GM19043 (cell line): ENCODE measurements at regions not wholly inside any gene's neighbourhood (a gene's known extent, or its start where the extent isn't known, plus 50 kb on each side); places are given as distances from the start of the nearest gene placed in this dataset.
"Not testable (repeated sequence)": the region's sequence is repeated elsewhere in the genome, so short reads cannot be mapped to it uniquely, and the experiment has no call there.

ENCODE experiments used
- ATAC-seq: cut with Tn5 transposase; IDR thresholded peaks from one replicate; pipeline ENCODE4 v1.9.1; 2021; ENCODE audit warnings: low read depth; ENCODE audit not compliant: unreplicated experiment

DNA sequence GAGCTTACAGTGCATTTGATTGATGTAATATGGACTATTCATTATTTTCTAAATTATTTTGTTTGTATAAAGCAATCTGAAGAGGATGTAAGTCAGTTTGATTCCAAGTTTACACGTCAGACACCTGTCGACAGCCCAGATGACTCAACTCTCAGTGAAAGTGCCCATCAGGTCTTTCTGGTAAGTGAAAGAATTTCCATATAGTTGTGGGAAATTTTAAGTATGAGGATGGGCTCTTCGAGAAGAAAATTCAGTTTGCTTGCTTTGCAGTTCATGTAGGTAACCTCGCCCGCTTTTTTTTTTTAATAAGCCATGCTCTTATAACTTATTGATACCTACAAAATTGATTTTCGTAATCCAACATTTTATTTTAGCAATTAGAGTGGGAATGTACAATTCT is 151.6 kb downstream of the CDRT15L2 start:
- ATAC-seq = not testable (repeated sequence)

DNA sequence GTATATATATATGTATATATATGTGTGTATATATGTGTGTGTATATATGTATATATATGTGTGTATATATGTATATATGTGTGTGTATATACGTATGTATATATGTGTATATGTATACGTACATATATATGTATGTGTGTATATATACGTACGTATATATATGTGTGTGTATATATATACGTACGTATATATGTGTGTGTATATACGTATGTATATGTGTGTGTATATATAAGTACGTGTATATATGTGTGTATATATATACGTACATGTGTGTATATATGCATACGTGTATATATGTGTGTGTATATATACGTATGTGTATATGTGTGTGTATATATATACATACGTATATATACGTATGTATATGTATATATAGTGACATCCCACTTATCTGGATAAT is 154.4 kb downstream of the CDRT15L2 start:
- ATAC-seq = no peak

DNA sequence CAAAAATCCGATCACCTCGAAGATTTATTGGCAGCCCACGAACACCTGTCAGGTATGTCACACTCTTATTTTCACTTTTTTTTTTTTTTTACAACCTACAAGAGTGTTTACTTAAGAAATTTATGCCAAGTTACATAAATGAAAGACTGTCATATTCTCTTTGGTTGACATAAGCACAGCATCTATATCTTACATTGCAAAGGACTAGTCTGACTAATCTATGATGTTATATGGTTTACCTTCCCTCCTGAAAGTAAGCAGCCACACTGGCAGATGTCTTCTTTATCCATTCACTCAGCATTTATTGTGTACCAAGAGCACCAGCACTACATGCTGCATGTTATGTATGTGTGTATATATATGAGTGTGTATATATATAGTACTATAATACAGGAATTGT is 156.3 kb downstream of the CDRT15L2 start:
- no peak for ATAC-seq

DNA sequence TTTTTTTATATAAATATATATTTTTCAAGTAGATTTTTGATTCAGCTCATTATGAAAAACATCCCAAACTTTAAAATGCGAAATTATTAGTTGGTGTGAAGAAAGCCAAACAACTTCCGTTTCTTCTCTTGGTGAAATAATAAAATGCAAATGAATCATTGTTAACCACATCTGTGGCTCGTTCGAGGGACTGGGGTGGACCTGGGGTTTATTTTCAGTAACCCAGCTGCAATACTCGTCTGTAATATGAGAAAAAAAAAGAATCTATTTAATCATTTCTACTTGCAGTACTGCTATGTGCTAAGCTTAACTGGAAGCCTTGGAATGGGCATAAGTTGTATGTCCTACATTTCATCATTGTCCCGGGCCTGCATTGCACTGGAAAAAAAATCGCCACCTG is 158.1 kb downstream of the CDRT15L2 start:
- not testable (repeated sequence) for ATAC-seq

DNA sequence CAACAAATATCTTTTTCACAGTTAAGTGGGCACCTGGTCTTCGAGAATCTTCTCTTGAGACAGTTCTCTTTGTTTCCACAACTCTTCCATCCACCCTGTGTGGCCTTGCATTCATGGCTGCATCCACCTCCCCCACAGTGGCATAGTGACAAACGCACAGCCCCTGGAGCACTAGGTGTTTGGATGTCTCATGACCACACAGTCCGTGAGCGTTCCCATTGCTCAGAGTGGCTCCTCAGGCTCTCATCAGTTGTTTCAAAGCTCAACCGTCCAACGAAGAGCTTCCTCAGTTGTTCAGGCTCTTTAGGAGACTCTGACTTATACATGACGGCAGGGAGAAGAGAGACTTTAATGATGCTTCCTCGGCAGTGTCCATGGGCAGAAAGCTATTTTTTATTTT is 191.6 kb downstream of the CDRT15L2 start:
- no peak for ATAC-seq

DNA sequence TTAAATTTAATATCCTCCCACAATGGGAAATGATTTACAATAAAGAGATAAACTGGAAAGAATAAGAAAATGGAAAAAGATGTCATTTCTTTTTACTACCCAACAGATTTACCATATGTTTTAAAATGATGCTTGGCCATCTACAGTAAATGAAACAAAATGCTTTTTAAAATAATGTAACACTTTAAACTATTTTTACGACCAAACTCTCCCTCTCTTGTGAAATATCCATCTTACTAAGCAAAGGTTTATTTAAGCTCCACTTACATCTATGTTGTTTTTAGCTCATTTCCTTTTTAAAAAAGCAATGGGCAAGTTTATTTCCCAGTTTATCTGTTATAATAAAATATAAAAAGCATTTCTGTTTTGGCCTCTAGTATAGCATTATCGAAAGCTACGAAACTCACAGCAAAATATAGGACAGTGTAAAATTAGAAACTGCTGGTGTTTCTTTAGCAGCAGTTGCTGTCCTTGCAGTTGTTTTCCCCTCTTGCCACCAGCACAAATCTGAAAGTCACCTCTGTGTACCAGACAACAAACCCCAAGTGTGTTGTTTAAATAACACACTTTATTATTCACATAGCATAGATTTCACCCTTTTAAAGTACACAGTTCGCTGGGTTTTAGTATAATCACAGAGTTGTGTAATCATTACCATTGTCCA is 195.1 kb downstream of the CDRT15L2 start:
- ATAC-seq = no peak

DNA sequence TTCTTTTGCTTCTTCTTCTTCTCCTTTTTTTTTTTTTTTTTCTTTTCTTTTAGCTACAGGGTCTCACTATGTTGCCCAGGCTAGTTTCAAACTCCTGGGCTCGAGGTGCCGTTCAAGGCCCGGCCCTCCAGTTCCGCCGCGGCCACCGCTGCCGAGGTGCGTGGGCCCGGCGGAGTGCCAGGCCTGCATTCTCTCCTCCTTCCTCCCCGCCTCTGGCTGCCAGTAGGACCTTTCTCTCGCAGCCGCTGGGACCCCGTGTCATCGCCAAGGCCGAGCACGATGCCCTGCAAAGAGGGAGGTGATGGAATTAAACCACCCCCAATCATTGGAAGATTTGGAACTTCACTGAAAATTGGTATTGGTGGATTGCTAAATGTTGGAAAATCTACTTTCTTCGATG is 195.8 kb downstream of the CDRT15L2 start:
- ATAC-seq = no peak

DNA sequence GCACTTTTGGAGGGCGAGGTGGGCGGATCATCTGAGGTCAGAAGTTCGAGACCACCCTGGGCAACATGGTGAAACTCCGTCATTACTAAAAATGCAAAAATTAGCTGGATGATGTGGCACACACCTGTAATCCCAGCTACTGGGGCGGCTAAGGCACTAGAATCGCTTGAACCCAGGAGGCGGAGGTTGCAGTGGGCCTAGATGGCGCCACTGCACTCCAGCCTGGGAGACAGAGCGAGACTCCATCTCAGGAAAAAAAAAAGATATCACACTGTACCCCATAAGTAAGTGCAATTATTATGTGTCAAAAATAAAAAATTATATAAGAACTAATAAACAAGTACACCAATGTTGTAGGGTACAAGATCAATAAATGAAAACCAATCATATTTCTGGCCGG is 200.0 kb downstream of the CDRT15L2 start:
- no peak for ATAC-seq

DNA sequence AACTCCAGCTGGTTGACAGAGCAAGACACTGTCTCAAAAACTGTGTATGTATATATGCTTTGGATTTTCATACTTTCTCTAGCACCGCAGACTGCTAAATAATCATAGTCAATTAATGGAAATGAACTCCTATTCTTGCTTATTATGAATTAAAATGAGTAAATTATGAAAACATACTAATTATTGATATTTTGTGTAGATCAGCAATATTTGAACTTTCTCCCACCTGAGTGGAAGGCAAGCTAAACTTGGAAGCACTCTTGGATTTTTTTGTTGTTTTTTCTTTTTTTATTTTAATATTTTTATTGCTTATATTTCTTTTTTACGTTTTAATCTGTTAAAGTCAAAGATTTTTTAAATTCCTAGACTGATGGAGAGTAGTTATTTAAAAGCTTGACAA is 201.7 kb downstream of the CDRT15L2 start:
- no peak for ATAC-seq

DNA sequence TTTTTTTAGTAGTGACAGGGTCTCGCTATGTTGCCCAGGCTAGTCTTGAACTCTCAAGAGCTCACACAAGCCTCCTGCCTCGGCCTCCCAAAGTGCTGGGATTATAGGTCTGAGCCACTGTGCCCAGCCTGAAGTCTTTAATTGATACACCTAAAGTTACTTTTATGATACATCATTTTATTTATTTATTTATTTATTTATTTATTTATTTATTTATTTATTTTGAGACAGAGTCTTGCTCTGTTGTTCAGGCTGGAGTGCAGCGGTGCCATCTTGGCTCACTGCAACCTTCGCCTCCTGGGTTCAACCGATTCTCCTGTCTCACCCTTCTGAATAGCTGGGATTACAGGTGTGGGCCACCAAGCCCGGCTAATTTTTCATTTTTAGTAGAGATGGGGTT is 202.3 kb downstream of the CDRT15L2 start:
- not testable (repeated sequence) for ATAC-seq

DNA sequence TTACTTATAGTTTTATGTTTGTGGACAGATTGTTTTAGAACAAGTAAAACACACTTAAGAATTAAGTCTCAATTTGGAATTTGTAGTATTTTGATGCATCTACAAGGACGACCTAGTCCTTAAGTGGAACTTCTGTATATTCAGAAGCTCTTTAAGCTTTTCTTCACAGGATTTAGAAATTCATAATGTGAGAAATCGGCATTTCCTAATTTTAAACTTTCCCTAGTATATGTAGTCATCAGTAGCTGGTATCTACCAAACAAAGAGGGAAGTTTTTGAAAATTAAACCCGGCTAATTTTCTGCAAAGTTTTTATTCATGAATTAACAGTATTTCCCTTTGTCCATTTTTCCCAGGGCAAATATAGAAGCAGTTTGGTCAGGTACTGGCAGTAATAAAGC is 203.6 kb downstream of the CDRT15L2 start:
- no peak for ATAC-seq

DNA sequence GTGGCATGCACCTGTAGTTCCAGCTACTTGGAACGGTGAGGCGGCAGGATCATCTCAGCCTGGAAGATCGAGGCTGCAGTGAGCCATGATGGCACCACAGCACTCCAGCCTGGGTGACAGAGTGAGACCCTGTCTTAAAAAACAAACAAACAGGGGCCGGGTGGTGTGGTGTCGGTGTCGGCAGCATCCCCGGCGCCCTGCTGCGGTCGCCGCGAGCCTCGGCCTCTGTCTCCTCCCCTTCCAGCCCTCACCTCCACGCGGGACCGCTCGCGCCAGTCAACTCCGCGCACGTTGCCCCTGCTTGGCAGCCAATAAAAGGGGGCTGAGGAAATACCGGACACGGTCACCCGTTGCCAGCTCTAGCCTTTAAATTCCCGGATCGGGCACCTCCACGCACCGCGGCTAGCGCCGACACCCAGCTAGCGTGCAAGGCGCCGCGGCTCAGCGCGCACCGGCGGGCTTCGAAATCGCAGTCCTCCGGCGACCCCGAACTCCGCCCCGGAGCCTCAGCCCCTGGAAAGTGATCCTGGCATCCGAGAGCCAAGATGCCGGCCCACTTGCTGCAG is 204.7 kb downstream of the CDRT15L2 start:
- no peak for ATAC-seq

DNA sequence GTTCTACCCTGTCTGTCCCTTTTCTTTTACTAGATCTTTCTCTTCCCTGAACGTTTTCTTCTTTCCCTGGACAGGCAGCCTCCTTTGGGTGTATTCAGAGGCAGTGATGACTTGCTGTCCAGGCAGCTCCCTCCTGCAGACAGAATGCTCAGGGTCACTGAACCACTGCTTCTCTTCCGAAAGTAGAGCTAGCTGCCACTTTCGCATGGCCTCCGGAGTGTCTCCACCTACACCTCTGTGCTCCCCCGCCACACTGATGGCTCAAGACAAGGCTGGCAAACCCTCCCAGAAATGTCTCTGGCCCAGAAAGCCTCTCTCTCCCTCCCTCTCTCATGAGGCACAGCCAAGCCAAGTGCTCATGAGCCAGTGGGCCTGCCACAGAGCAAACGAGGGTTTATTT is 207.8 kb downstream of the CDRT15L2 start:
- ATAC-seq = no peak

DNA sequence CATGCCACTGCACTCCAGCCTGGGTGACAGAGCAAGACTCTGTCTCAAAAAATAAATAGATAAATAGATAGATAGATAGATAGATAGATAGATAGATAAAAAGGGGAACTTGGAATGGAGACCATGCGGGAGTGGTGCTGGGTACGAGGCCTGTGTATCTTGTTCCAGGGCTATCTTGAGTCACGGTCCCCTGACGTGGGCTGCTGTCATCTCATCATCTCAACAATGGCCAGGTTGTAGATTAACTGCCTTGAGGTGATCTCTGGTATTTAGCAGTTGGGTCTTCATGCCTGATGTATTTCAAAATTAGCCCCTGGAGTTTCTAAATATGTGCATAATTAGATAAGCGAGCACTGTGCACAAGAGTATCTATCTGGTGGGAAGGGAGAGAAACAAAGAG is 212.1 kb downstream of the CDRT15L2 start:
- ATAC-seq = no peak

DNA sequence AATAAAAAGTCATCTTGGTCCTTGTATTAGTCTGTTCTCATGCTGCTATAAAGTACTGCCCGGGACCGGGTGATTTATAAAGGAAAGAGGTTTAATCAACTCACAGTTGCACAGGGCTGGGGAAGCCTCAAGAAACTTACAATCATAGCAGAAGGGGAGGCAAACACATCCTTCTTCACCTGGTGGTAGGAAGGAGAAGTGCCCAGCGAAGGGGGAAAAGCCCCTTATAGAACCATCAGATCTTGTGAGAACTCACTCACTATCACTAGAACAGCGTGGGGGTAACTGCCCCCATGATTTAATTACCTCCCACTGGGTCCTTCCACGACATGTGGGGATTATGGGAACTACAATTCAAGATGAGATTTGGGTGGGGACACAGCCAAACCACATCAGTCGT is 215.0 kb downstream of the CDRT15L2 start:
- not testable (repeated sequence) for ATAC-seq

DNA sequence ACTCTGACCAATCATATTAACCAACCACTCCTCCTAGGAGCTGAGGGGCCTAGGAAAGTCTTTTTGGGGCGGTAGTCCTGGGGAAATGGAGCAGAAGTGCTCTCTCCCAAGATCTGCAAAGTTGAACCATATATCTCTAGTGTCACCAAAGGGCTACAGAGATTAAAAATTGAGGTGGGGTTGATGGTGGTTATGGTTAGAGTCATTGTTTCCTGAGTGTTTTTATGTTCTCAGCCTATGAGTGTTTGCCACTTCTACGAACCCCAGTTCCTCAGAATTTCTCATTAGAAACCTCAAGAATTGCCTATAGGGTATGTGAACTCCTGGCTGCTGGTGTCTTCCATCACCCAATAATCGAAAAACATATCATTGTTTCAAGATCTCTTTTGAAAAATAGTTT is 217.8 kb downstream of the CDRT15L2 start:
- no peak for ATAC-seq

DNA sequence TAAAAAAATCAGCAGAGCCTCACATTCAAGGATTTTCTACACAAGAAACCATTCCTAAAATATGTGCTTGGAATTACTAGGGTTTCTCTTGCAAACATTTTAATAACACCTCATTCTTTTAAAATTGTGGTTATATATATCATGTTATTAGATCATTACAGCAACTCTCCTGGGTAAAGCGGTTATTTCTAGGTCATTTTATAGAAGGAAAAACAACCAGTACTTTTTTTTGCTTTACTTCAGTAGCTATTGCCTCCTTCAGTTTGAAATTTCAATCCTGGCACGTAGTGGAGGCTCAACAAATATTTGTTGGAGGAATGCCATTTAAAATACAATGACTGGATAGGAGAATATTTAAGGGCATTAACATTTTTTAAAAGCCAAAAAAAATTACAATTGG is 220.6 kb downstream of the CDRT15L2 start:
- ATAC-seq = no peak

DNA sequence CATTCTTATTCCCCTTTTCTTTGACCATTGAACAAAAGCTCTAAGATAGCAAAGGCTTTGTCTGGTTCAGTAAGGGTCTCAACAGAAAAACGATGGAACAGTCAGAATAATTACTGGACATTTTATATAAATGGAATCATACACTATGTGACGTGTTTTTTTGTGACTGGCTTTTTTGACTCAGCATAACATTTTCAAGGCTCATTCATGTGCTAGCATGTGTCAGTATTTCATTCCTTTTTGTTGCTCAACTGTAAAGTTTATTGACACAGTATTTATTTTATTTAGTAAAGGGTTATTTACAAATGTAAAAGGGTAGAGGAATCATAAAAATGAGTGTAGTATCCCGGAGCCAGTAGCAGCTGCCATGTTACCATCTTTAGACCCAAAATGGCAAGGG is 226.2 kb downstream of the CDRT15L2 start:
- ATAC-seq = no peak

DNA sequence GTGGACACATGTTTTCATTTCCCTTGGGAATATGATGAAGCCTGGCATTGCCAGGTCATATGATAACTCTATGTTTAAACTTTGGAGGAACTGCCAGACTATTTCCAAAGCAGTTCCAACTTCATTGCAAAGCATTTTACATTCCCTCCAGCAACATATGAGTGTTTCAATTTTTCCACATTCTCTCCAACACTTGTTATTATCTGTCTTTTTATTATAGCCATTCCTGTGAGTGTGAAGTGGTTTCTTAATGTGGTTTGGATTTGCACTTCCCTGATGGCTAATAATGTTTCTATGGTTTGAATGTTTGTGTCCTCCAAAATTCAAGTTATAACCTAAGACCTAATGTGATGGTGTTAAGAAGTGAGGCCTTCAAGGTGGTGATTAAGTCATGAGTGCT is 228.0 kb downstream of the CDRT15L2 start:
- not testable (repeated sequence) for ATAC-seq

DNA sequence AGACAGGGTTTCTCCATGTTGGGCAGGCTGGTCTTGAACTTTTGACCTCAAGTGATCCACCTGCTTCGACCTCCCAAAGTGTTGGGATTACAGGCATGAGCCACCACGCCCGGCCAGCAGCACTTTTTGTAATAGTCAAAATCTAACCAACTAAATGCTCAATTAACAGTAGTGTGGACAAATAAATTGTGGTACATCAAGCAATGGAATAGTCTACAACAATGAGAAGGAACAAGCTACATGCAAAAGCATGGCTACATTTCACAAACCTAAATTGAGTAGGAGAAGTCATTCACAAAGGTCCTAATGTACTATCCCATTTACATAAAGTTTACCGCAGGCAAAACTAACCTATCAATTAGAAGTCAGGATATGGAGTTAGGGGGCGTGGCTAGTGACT is 227.4 kb downstream of the USP22 start:
- ATAC-seq = not testable (repeated sequence)

DNA sequence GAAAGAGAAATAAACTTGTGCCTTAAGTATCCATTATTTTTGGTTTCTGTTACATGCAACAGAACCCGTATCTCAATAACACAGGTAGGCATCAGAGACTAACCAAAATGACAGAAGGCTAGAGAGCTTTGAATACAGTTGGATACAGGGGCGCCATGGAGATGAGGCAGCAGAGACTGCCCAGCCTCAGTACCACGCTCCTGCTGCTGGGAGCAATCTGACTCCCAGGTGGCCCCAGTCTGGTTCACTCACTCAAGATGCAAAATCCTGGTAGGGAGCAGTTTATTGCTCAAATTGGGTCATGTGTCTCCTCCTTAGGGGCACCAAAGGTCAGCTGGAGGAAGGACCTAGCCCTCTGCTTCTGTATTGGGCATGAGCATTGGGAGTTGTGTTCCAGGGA is 218.9 kb downstream of the USP22 start:
- no peak for ATAC-seq

DNA sequence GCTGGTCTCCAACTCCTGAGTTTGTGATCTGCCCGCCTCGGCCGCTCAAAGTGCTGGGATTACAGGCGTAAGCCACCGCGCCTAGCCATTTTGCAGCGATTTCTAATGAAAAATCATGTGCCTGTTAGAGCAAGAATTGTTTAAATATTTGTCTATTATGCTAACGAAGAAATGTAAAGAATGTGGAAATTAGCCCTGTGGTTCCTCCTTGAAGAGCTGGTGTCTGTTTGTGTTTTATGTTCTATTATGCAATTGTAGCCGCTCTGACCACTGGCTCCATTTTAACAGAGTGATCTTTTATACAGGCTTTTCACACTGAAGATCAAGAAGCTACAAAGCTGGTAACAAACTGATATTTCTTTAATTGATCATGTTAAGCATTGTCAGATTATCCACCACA is 217.3 kb downstream of the USP22 start:
- ATAC-seq = no peak

DNA sequence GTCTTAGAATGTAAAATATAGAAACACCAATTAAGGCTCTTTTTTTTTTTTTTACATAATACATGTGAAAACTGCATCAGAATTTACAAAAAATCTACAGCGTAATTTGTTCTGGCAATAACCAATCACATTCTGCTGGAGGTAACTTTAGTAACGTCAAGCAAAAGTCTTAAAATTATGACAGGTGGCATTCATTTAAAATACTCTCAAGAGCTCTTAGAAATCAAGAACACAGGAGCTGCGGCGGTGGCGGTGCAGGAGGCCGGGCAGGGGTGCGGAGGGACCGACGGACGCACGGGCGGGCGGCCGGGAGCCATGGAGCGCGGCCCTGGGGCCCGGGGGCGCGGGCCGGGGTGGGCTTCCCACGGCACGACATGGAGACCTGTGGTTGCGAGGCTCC is 202.4 kb downstream of the USP22 start:
- ATAC-seq = not testable (repeated sequence)
